ENCODE measurements at regions not wholly inside any gene's neighbourhood (a gene's known extent, or its start where the extent isn't known, plus 50 kb on each side); places are given as distances from the start of the nearest gene placed in this dataset.

DNA sequence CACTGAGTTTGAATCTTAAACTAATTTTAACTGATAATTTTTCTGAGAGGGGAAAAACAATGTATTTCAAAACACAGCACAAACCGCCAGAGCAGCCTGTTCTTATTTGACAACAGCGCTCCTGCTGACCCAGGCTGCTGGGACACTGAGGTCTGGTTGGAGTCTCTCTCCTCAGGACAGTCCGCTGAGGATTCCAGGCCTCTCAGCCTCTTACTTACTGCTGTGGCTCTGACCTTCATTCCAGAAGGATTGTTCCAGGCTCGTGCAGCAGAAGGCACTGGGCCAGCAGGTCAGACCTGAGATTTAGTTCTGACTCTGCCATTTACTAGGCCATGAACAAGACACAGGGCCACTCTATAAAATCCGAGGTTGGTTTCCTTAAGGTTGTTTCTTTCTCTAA lies 393.6 kb downstream of the TDRD3 start:
- peak in 1 of 2 donors; percentile 16 for DNase-seq

GRCh38 chr13:60788156-60788829 lies 391.3 kb downstream of the TDRD3 start:
- Histone ChIP-seq H3K27ac (no peak overlapping the region), H3K27me3 (no peaks in the 10 kb centered on the region), H3K4me1 (no peaks in the 10 kb centered on the region), H3K36me3 (no peaks in the 10 kb centered on the region), H3K4me3 (no peak overlapping the region), H3K9me3 (no peaks in the 10 kb centered on the region)
- no peak for ATAC-seq
- intact Hi-C loops (cut with DNase I; ENCODE audit: low total_unique reads), result no loop called here
- no peak for TF ChIP-seq CTCF (IDR thresholded peaks at IDR 0.05 in 4 of 5, conservative IDR thresholded peaks at IDR 0.05 in 1 of 5)
- TF ChIP-seq POLR2A (IDR thresholded peaks at IDR 0.05), result no peak
- peak in 1 of 2 donors; percentile 16 for DNase-seq
- in situ Hi-C loops (cut with MboI; ENCODE audit: low sequenced_read_pairs in 4 of 4), result no loop called here

More for the DNA sequence above, 393.6 kb downstream of the TDRD3 start:
- Histone ChIP-seq H3K4me1 (no peaks in the 10 kb centered on the region), H3K9me3 (no peaks in the 10 kb centered on the region), H3K4me3 (no peak overlapping the region), H3K27ac (no peak overlapping the region), H3K36me3 (no peaks in the 10 kb centered on the region), H3K27me3 (no peaks in the 10 kb centered on the region)
- TF ChIP-seq CTCF (IDR thresholded peaks at IDR 0.05 in 4 of 5, conservative IDR thresholded peaks at IDR 0.05 in 1 of 5), result no peak
- TF ChIP-seq POLR2A (IDR thresholded peaks at IDR 0.05), result no peak
- no peak for ATAC-seq
- in situ Hi-C loops (cut with MboI; ENCODE audit: low sequenced_read_pairs in 4 of 4) (no loop called here), intact Hi-C loops (cut with DNase I; ENCODE audit: low total_unique reads) (no loop called here)

GRCh38 chr13:60787083-60787482 lies 390.1 kb downstream of the TDRD3 start:
- intact Hi-C loops (cut with DNase I; ENCODE audit: low total_unique reads), result no loop called here
- DNase-seq (no peak), ATAC-seq (no peak)
- H3K27me3 ChIP-seq, result no peaks in the 10 kb centered on the region
- H3K4me1 ChIP-seq, result no peaks in the 10 kb centered on the region
- H3K9me3 ChIP-seq, result no peaks in the 10 kb centered on the region
- H3K4me3 ChIP-seq, result no peak overlapping the region
- H3K27ac ChIP-seq, result no peak overlapping the region
- in situ Hi-C loops (cut with MboI; ENCODE audit: low sequenced_read_pairs in 4 of 4), result no loop called here
- H3K36me3 ChIP-seq, result no peaks in the 10 kb centered on the region
- no peak for TF ChIP-seq POLR2A (IDR thresholded peaks at IDR 0.05)
- TF ChIP-seq CTCF (IDR thresholded peaks at IDR 0.05 in 4 of 5, conservative IDR thresholded peaks at IDR 0.05 in 1 of 5), result no peak

DNA sequence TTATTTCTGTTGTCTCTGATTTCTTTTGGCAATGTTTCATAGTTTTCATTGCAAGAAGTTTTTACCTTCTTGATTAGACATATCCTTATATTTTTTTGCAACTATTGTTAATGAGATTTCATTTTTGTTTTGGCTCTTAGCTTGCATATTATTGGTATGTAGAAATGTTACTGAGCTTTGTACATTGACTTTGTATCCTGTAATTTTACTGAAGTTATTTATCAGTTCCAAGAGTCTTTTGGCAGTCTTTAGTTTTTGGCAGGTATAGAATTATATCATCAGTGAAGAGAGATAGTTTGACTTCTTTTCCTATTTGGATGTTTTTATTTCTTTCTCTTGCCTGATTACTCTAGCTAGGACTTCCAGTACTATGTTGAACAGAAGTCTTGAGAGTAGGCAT lies 375.7 kb downstream of the TDRD3 start:
- no peaks in the 10 kb centered on the region for H3K9me3 ChIP-seq
- intact Hi-C loops (cut with DNase I; ENCODE audit: low total_unique reads), result no loop called here
- H3K4me3 ChIP-seq, result no peak overlapping the region
- no peak overlapping the region for H3K27ac ChIP-seq
- H3K27me3 ChIP-seq, result no peaks in the 10 kb centered on the region
- ATAC-seq (no peak), DNase-seq (no peak)
- H3K4me1 ChIP-seq, result no peaks in the 10 kb centered on the region
- TF ChIP-seq CTCF (IDR thresholded peaks at IDR 0.05 in 4 of 5, conservative IDR thresholded peaks at IDR 0.05 in 1 of 5) (no peak), POLR2A (IDR thresholded peaks at IDR 0.05) (no peak)
- in situ Hi-C loops (cut with MboI; ENCODE audit: low sequenced_read_pairs in 4 of 4), result no loop called here
- H3K36me3 ChIP-seq, result no peaks in the 10 kb centered on the region

Data from gastrocnemius medialis (tissue), 4 donors.